ENCODE measurements at regions not wholly inside any gene's neighbourhood (a gene's known extent, or its start where the extent isn't known, plus 50 kb on each side); places are given as distances from the start of the nearest gene placed in this dataset.

DNA sequence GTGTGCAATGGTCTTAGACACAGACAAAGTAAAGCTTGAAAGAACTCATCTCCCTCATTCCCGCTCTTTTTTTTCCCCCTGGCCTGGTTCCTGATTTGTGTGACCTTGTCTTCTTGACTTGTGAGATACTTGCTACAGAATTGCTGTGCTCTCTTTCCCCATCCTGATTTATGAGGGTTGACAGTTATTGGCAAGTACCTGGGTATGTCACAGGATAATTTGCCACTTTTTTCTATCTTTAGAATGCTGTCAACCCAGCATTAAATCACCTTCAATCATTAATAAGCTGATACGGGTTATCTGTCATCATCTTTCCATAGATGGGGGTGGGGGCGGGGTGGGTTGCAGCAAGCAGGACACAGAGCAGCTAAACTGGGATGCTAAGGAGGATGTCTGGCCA lies 144.4 kb upstream of the PRICKLE1 start:
- Histone ChIP-seq H3K9me3 (ENCODE audit: severe bottlenecking) (no peaks in the 10 kb centered on the region), H3K36me3 (ENCODE audit: low read depth) (no peaks in the 10 kb centered on the region), H3K4me1 (ENCODE audit: insufficient read depth, poor library complexity, severe bottlenecking) (no peaks in the 10 kb centered on the region), H3K27me3 (ENCODE audit: insufficient read depth, poor library complexity, severe bottlenecking) (no peaks in the 10 kb centered on the region), H3K27ac (ENCODE audit: poor library complexity, severe bottlenecking) (no peak overlapping the region), H3K4me3 (ENCODE audit: severe bottlenecking) (no peak overlapping the region)
- TF ChIP-seq, protein P1, sequence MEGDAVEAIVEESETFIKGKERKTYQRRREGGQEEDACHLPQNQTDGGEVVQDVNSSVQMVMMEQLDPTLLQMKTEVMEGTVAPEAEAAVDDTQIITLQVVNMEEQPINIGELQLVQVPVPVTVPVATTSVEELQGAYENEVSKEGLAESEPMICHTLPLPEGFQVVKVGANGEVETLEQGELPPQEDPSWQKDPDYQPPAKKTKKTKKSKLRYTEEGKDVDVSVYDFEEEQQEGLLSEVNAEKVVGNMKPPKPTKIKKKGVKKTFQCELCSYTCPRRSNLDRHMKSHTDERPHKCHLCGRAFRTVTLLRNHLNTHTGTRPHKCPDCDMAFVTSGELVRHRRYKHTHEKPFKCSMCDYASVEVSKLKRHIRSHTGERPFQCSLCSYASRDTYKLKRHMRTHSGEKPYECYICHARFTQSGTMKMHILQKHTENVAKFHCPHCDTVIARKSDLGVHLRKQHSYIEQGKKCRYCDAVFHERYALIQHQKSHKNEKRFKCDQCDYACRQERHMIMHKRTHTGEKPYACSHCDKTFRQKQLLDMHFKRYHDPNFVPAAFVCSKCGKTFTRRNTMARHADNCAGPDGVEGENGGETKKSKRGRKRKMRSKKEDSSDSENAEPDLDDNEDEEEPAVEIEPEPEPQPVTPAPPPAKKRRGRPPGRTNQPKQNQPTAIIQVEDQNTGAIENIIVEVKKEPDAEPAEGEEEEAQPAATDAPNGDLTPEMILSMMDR (IDR thresholded peaks at IDR 0.05; ENCODE audit: poor library complexity, severe bottlenecking): no peak
- no peak for DNase-seq (ENCODE audit: low spot score)
- no peak for ATAC-seq (ENCODE audit: low read depth)

DNA sequence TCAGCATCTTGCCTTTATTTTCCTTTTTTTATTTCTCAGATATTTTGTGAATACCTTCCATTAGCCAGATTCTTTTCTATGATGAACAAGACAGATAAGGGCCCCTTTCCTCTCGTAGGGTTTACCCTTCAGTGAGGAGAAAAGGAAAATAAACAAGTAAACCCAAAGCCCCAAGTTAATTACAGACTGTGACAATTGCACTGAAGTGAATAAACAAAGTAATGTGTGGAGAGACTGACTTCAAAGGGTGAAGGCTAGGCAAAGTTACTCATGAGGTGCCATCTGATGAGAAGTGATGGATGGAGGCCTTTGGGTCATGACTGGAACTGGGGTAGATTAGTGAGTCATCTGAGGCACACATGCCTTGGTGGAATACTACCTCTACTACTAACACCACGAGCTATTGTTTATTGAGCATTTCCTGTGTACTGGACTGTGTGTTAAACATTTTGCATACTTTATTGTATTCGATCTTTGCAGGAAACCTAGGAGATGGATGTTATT lies 143.4 kb upstream of the PRICKLE1 start:
- ATAC-seq (ENCODE audit: low read depth): no peak
- no peak for DNase-seq (ENCODE audit: low spot score)
- no peak overlapping the region for H3K4me3 ChIP-seq (ENCODE audit: severe bottlenecking)
- H3K27me3 ChIP-seq (ENCODE audit: insufficient read depth, poor library complexity, severe bottlenecking): no peaks in the 10 kb centered on the region
- H3K4me1 ChIP-seq (ENCODE audit: insufficient read depth, poor library complexity, severe bottlenecking): no peaks in the 10 kb centered on the region
- TF ChIP-seq, protein P1 (IDR thresholded peaks at IDR 0.05; ENCODE audit: poor library complexity, severe bottlenecking): no peak
- no peak overlapping the region for H3K27ac ChIP-seq (ENCODE audit: poor library complexity, severe bottlenecking)
- H3K9me3 ChIP-seq (ENCODE audit: severe bottlenecking): no peaks in the 10 kb centered on the region
- no peaks in the 10 kb centered on the region for H3K36me3 ChIP-seq (ENCODE audit: low read depth)

- Histone ChIP-seq H3K27me3 (ENCODE audit: insufficient read depth, poor library complexity, severe bottlenecking) (no peaks in the 10 kb centered on the region), H3K36me3 (ENCODE audit: low read depth) (no peaks in the 10 kb centered on the region), H3K27ac (ENCODE audit: poor library complexity, severe bottlenecking) (no peak overlapping the region), H3K4me1 (ENCODE audit: insufficient read depth, poor library complexity, severe bottlenecking) (no peaks in the 10 kb centered on the region), H3K4me3 (ENCODE audit: severe bottlenecking) (no peak overlapping the region), H3K9me3 (ENCODE audit: severe bottlenecking) (no peaks in the 10 kb centered on the region)
- TF ChIP-seq, protein P1 (IDR thresholded peaks at IDR 0.05; ENCODE audit: poor library complexity, severe bottlenecking): no peak
- DNase-seq (ENCODE audit: low spot score) (no peak), ATAC-seq (ENCODE audit: low read depth) (no peak)
Measured at GRCh38 chr12:42730291-42730690, 140.7 kb upstream of the PRICKLE1 start.

DNA sequence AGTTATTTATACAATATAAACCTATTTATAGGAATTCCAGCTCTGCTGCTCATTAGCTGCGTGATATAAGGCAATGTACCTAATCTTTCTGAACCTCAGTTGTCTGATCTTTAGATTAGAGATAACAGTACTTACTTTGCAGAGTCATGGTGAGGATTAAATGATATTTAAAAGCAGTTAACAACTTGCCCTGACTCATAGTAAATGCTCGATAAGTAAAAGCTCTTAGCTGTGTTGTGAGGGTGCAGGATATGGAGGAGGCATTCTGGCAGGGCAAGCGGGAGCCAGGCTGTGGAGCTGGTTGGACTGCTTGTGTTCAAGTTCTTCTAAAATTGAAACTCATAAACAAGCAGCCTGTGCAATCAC lies 140.0 kb upstream of the PRICKLE1 start:
- Histone ChIP-seq H3K4me1 (ENCODE audit: insufficient read depth, poor library complexity, severe bottlenecking) (no peaks in the 10 kb centered on the region), H3K27me3 (ENCODE audit: insufficient read depth, poor library complexity, severe bottlenecking) (no peaks in the 10 kb centered on the region), H3K27ac (ENCODE audit: poor library complexity, severe bottlenecking) (no peak overlapping the region), H3K4me3 (ENCODE audit: severe bottlenecking) (no peak overlapping the region), H3K9me3 (ENCODE audit: severe bottlenecking) (no peaks in the 10 kb centered on the region), H3K36me3 (ENCODE audit: low read depth) (no peaks in the 10 kb centered on the region)
- no peak for DNase-seq (ENCODE audit: low spot score)
- no peak for ATAC-seq (ENCODE audit: low read depth)
- TF ChIP-seq, protein P1 (IDR thresholded peaks at IDR 0.05; ENCODE audit: poor library complexity, severe bottlenecking): no peak

DNA sequence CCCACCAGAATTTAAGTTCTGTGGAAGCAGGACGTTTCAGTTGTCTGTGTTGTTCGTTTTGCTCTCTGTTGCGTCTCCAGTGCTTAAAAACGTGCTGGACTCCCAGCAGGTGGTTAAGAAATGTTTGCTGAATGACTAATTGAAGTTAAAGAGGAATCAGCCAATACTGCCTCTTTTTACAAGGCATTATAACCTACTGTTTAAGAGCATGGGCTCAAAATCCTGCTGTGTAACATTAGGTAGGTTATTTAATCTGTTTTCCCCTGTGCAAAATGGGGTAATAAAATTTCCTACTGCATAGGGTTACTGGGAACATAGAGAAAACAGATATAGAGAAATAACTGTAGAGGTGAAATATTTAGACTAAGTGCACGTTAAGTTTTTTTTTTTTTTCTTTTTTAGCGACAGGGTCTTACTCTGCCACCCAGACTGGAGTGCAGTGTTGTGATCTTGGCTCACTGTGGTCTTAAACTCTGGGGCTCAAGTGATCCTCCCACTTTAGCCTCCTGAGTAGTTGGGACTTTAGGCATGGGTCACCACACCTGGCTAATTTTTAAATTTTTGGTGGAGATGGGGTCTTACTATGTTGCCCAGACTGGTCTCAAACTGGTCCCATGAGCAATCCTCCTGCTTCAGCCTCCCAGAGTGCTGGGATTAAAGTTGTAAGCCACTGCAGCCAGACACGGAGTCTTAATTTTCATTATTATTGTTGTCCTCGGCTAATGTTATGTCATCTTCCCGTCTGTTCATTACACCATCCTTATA lies 139.4 kb upstream of the PRICKLE1 start:
- no peak for ATAC-seq (ENCODE audit: low read depth)

More for the DNA sequence above, 139.4 kb upstream of the PRICKLE1 start:
- Histone ChIP-seq H3K27me3 (ENCODE audit: insufficient read depth, poor library complexity, severe bottlenecking) (no peaks in the 10 kb centered on the region), H3K36me3 (ENCODE audit: low read depth) (no peaks in the 10 kb centered on the region), H3K27ac (ENCODE audit: poor library complexity, severe bottlenecking) (no peak overlapping the region), H3K4me3 (ENCODE audit: severe bottlenecking) (no peak overlapping the region), H3K9me3 (ENCODE audit: severe bottlenecking) (no peaks in the 10 kb centered on the region), H3K4me1 (ENCODE audit: insufficient read depth, poor library complexity, severe bottlenecking) (no peaks in the 10 kb centered on the region)
- no peak for DNase-seq (ENCODE audit: low spot score)
- TF ChIP-seq, protein P1 (IDR thresholded peaks at IDR 0.05; ENCODE audit: poor library complexity, severe bottlenecking): no peak
